ENCODE measurements at regions not wholly inside any gene's neighbourhood (a gene's known extent, or its start where the extent isn't known, plus 50 kb on each side); places are given as distances from the start of the nearest gene placed in this dataset.
"Not testable (repeated sequence)": the region's sequence is repeated elsewhere in the genome, so short reads cannot be mapped to it uniquely, and the experiment has no call there.

DNA sequence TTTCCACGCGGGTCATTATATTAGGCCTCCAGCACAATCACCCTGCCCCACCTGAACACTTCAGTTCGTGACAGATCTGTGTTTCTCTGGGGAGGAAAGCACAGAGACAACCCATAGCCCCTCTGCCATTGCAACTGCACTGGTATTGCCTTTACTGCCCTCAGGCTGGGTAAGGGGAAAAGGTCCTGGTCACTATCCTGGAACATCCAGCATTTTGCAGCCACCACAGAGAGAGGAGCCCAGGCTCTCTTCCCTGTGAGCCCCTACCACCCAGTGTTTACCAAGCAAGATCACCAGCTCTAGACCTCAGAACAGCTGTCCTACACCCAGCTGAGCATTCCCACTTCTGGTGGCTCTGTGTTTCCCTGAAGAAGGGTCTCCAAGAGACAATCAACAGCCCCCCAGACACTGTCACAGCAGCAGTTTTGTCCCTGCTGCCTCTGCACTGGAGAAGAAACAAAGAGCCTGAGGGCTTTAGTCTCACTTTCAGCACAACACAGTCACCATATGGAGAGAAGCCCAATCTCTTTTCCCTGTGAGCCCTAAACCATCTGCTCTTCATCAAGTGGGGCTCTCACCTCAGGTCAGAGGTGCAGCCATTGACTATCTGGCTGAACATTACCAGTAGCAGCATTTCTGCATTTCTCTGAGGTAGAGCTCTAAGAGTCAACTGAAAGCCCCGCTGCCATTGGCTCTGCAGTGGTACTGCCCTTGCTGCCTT, 655.2 kb upstream of the FAM174A start:
- no peak for DNase-seq

DNA sequence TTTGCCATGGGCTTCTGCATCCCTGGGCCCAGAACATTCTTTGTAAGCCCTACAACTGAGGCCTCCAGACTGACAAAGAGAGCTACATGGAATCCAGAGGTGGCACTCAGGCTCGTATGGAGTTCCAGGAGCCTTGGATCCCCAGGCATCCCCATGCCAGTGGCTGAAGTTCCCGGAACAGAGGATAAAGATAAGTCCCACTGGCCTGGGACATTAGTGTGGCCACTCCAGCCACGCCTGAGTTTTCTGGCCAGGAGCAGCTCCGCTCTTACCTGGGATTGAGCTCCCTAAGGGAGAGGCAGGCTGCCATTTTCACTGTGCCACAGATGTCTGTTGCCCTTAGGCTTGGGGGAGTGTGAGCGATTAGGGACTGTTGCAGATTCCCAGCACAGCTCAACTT, 656.3 kb upstream of the FAM174A start:
- DNase-seq: no peak

DNA sequence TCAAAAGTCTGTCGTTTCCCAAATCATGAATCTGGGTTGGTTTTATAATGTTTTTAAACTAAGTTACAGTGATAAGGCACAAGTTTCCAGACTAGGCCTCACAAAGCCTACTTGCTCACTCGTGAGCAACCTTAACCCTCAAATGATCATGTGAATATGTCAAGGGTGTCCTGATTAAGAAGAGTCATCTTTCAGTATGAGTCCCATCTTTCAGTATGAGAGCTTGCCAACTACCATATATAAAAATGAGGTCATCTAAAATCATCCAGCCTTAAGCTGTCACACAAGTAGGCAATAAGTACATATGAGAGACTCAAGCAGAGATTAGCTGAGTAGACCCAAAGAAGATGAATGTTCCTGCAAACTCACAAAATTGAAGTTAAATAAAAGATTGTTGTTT, 668.4 kb upstream of the FAM174A start:
- DNase-seq: no peak

DNA sequence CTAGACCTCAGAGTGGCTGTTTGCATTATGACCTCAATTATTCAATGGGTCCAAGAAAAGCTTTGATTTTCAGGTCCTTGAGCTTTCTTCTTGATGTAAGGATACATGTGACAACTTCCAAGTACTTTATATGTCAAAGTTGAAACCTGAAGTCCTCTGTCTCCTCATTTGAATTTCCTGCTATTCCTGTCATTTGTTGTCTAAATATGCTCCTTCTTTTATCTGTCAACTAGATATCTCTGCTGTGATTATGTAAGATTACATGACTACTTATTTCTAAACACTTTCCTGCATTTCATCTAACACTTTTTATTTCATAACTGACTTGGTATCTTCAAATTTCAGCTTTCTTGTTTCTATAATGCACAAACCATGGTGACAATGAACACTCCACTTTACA, 670.0 kb upstream of the FAM174A start:
- DNase-seq: no peak

DNA sequence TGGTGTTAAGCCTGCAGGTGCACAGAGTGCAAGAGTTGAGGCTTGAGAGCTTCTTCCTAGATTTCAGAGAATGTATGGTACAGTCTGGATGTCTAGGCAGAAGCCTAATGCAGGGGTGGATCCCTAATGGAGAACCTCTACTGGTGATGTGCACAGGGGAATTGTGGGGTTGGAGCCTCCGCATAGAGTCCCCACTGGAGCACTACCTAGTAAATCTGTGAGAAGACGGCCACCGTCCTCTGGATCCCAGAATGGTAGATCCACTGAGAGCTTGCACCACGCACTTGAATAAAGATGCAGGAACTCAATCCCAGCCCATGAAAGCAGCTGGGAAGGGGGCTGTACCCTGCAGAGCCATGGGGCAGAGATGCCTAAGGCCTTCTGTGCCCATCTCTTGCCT, 699.4 kb upstream of the FAM174A start:
- no peak for DNase-seq

DNA sequence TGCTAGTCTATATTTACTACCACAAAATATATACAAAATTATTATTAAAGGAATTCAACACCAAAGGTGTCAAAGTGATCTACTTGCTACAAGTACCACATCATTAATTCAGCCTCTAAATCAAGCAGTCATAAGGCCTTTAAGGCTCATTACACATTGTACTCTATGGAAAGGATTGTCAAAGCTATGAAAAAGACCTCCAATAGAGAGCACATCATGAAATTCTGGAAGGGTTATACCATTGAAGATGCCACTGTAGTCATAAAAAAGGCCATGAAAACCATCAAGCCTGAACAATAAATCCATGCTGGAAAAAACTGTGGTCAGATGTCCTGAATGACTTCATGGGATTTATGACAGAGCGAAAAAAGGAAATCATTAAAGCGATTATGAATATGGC, 708.0 kb upstream of the FAM174A start:
- DNase-seq: no peak

DNA sequence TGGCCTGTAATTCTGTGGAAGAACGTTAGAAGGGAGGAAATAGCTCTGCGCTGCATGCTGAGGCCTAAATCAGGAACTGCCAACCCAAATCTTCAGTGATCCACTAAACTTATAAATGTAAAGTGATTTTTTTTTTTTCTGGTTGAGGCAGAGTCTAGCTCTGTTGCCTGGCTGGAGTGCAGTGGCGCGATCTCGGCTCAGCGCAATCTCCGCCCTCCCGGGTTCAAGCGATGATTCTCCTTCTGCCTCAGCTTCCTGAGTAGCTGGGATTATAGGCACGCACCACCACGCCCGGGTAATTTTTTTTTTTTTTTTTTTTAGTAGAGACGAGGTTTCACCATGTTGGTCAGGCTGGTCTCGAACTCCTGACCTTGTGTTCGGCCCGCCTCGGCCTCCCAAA, 717.4 kb upstream of the FAM174A start:
- DNase-seq: no peak

DNA sequence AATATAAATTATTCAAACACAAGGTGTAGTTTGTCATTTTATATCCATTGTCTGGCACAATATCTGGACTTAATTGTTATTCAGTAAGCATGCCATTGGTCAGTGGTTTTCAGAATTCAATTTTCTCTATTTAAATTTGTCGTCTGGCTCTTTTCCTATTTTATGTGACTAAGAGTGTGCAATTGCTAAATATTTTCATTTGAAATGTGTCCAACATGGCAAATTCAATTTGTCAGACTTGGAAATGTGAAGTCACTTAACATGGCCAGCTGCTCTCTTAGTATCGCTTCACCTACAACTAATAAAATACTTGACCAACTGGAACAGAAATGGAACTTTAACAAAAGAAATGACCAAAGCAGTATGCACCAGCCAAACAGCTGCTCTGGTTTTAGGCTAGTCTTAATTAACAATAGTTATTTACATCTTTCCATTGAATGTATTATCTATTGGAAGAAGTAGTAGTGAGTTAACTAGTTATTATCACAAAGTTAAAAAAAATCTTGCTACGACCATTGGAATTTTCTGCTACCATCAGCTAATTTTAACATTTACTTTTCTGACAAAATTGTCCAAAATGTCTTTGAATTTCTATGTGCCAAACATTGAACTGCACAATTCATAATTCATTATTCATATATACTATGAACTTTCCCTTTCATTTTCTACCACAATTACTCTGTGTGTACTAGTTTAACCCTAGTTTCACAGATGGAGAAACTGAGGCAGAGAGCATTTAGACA, 720.7 kb upstream of the FAM174A start:
- DNase-seq: no peak

DNA sequence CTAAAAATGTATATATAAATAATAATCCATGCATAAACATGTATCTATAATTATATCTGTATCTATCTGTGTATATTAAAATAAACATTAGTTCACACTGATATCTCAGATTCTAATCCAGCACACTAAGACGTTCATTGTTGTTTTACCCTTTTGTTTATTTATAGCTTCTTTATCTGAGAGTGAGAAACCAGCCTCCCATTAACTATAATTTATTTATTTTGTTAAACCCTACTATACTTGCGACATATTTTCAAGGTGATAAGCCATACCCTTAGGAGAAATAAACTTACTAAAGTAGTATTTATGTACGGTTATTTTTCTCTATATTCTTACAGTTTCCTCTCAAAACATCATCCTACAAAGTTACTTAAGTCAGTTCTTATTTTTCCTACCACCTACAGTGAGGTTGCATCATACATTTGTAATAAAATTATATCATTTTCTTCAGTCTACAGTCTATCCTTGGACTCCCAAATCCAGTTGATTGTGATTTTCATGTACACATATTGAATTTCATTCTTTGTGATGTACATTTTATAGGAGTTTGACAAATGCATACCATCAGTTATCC, 726.4 kb upstream of the FAM174A start:
- DNase-seq: no peak

DNA sequence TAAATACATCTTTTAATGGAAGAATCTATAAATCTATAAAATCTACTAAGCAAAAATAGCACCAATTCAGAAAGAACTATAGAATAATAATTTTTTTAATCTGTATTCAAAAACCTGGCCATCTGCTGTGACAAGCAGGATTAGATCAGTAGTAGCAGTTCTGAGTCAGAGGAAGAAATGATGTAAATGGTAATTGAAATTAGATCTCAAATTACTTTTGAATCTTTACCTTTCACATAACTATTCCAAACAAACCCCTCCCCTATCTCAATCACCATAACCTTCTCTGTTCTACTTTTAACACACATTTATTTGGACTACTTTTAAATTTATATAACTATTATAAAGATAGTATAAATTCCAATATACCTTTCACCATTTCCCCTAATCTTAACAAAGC, 727.8 kb upstream of the FAM174A start:
- DNase-seq: no peak

DNA sequence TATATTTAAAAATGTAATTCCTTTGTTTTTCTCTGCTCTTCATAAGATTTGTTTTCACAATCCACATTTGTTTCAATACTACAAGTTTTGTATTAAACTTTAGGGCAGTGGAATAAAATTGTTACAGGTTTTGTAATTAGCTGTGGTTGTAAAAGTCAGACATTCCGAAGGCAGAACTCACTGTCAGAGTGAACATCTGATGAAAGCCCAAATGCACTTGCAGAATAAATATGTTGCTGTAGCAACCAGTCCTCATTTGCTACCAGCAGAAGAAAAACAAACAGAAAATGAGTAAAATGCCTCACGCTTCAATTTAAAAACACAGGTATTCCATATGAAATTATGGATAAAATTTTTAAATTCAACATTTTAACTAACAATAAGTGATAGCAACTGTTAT, 740.1 kb upstream of the FAM174A start:
- DNase-seq: no peak

DNA sequence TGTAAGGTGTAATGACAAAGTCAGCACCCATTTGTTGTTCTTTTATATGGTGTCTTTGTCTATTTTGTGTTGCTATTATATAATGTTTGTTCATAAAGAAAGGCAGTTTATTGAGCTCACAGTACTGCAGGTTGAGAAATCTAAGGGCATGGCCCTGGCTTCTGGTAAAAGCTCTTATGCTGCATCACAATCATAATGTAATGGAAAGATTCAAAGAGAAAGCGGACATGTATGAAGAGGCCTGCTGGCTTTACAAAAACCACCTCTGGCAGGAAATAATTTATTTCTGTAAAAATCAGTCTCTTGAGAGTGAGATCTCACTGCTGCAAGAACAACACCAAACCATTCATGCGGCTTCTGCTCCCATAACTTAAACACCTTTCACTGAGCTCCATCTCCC, 746.7 kb upstream of the FAM174A start:
- no peak for DNase-seq

DNA sequence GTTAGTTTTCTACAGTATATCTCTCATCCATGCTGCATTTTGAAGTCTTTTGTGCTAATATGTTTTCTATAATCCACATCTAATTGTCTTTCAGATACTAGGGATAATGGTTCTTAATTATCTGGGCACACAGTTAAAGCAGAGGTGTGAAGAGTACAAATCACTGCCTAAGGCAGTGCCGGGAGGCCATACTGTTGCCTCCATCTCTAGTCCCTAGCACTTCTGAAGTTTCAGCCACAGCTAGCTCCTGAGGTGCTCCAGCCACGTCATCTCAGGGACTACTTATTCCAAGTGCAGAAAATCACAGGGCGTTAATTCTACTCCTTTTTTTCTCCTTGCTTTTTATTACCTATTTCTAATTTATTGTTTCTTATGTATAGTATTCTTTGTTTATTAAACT, 760.0 kb upstream of the FAM174A start:
- DNase-seq: no peak

DNA sequence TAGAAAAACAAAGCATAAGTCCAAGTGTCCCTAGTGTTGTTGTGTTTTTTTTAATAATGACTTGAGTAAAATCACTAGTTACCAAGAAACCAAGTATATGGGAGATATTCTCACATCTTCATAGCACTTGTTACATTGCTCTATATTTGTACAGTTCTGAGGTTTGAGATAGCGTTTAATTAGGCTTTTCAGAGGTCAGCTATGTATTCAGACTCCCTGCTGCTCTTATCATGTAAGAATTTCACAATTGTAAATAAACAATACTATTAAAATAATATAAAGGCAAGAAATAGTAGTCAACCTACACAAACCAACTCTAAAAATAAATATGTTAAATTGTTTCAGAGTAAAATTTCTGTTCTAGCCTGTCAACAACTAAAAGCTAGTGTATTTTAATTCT, 761.9 kb upstream of the FAM174A start:
- no peak for DNase-seq

DNA sequence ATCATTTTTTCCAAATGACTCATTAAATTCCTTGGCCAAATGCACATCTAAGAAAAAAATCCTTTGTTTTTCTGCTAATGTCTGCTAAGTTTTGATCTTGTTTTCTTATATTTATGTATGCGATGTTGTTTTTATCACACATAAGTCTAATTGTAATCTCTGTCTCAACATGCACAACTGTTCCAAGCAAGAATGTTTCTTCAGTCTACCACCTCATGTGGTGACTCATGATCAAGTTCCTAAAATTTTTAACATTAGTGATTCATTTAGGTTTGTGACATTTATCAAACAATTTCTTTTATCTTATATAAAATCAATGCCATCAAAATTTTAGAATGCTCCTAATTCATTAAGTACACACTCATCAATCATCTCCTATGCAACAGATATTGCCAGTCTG, 763.9 kb upstream of the FAM174A start:
- no peak for DNase-seq

DNA sequence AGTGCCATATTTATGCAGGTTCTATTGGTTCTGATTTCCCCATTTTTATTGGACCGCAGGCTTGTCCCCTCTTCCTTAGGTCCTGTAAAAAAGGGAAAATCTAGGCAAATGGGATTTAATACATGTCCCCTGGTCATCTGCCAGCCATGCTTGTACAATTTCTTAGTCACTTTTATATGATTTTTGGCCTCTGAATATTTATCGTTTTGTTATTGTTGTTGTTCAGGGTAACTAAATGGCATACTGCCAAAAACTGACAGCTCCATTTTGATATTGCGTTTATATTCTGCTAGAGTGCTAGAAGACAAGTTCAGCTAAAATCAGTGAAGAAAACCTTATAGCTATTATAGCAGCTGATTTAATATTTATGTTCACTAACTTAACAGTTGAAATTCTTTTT, 770.2 kb upstream of the FAM174A start:
- no peak for DNase-seq

DNA sequence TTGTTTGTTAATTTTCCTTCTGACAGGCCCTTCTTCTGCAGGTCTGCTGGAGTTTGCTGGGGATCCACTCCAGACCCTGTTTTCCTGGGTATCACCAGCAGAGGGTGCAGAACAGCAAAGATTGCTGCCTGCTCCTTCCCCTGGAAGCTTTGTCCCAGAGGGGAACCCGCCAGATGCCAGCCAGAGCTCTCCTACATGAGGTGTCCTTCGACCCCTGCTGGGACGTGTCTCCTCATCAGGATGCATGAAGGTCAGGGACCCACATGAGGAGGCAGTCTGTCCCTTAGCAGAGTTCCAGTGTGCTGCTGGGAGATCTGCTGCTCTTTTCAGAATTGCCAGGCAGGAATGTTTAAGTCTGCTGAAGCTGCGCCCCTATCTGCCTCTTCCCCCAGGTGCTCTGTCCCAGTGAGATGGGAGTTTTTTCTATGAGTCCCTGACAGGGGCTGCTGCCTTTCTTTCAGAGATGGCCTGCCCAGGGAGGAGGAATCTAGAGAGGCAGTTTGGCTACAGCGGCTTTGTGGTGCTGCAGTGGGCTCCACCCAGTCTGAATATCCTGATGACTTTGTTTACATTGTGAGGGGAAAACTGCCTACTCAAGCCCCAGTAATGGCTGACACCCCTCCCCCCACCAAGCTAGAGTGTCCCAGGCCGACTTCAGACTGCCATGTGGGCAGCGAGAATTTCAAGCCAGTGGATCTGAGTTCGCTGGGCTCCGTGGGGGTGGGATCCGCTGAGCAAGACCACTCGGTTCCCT, 772.0 kb upstream of the FAM174A start:
- DNase-seq: no peak

DNA sequence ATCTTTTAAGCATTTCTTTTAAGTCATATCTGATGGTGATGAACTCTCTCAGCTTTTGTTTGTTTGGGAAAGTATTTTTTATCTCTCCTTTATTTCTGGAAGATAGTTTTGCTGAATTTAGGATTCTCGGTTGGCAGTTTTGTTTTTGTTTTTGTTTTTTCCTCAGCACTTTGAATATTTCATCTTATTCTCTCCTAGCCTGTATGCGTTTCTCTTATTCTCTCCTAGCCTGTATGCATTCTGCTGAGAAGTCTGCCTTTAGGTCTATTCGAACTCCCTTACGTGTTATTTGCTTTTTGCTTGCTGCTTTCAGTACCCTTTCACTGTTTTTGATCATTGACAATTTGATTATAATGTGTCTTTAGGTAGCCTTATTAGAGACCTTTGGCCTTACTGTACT, 787.8 kb upstream of the FAM174A start:
- no peak for DNase-seq

DNA sequence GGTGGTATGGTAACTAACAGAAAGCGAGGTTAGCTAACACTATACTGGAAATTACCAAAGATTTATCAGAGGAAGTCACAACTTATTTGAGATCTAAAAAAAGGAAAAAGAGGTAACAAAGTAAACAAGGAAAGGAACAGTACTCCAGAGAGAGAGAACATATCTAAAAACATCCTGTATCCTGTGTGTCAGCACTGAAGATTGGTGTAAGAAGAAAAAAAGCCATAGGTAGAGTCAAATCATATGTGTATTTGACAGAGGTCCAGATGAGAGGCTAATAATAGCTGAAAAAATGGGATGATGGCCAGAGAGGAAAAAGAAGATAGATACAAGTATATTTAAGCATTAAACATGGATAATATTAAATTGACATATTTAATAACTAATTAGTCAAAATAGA, 802.0 kb upstream of the FAM174A start:
- not testable (repeated sequence) for DNase-seq

DNA sequence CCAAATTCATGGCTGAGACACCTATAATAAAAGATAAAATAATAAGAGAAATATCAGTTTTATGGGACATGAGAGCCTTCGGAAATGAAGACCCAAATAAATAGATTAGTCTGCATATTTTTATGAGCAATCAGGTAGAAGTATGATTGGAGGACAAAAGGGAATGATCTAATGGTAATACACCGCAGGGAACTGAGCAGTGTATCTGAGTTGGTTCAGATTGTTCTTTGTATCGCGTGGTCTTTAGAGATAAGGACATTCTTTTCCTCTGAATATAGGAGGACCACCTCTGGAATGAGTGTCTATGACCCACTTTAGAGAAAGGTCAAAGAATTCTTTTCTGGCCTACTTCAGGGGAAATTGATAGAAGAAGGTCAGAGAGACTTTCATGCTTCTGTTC, 801.8 kb upstream of the CHD1 start:
- DNase-seq: not testable (repeated sequence)

DNA sequence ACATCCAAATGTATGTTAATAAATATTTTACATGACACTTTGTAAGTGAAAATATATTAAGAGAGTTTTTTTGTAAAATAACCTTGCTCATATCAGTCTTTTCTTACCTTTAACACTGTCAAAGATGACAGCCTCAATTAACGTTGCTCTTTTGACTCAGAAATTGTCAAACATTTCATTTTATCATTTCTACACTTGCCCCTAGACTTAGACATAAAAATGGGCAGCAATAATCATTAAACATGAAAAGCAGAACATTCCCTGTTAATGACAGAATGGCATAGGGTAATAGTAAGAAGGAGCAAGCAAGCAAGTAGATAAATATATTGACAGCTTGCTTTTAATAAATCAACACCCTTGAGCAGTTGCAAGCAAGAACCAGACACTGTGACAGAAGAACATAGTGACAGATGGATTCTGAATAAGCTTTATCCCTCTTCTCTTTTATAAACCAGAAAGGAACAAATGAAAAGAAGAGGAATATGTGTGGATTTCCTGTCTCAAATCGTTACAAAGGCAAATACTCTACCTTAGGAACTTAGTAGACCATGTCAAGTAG, 796.0 kb upstream of the CHD1 start:
- DNase-seq: no peak

DNA sequence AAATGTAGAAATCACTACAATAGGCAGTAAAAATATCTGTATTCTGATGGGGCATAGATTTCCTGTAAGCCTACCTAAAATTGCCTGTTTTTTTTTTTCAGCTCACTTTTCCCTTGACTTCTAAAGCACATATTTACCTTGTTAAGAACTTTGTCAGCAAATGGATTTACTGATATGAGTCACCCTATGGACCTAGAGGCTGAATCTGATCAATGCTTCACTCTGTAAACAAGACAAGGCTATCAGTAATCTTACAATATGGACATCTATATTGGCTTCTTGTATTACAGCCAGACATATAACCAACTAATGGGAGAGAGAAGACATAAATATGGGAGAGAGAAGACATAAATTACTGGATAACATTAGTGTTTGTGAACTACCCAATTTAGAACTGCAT, 792.7 kb upstream of the CHD1 start:
- DNase-seq: no peak

DNA sequence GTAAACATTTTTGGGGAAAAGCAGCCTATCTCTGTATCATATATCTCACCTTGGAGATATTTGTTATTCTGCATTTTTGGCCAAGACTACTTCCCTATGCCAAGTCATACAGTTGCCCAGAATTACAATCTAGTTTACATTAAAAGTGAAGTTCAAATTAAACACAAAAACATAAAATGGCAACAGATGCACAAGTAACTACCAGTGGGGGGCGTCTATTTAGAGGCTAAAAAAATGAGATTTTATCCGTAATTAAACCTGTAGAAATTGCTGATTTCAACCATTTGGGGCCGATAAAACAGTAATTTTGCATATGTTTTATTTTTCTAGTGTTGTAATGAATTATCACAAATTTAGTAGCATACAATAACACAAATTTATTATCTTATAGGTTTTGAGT, 787.1 kb upstream of the CHD1 start:
- DNase-seq: no peak
